ENCODE measurements at regions not wholly inside any gene's neighbourhood (a gene's known extent, or its start where the extent isn't known, plus 50 kb on each side); places are given as distances from the start of the nearest gene placed in this dataset.

DNA sequence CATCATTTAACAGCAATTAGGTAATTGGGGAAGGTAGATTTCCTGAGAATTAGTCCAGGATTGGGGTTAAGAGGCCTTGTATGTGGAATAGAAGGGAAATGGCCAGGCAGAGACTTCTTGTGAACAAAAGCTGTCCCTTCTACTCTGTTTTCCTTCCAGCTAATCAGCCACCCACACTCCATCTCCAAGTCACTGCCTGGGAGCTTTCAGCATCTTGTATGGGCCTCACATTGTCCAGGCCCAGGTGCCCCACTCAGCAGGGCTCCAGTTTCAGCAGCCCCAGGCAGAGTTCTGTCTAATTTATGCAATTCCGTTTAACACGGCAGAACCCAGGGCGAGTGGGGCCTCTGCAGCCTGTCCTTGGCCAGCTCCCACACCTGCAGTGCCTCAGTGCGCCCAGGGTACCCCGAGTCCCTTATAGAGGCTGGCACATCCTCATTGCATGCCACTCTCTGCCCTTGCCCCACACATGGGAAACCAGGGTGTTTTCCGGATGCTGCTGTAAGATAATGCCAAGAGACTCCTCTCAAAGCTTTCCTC, 113.0 kb downstream of the EDN3 start:
- no peak overlapping the region for H3K27ac Mint-ChIP-seq
- H3K36me3 Mint-ChIP-seq: no peaks in the 10 kb centered on the region
- H3K4me3 Mint-ChIP-seq: no peak overlapping the region
- H3K9me3 Mint-ChIP-seq: no peaks in the 10 kb centered on the region
- H3K4me1 Mint-ChIP-seq: no peaks in the 10 kb centered on the region
- DNase-seq: no peak
- H3K27me3 Mint-ChIP-seq: no peaks in the 10 kb centered on the region

DNA sequence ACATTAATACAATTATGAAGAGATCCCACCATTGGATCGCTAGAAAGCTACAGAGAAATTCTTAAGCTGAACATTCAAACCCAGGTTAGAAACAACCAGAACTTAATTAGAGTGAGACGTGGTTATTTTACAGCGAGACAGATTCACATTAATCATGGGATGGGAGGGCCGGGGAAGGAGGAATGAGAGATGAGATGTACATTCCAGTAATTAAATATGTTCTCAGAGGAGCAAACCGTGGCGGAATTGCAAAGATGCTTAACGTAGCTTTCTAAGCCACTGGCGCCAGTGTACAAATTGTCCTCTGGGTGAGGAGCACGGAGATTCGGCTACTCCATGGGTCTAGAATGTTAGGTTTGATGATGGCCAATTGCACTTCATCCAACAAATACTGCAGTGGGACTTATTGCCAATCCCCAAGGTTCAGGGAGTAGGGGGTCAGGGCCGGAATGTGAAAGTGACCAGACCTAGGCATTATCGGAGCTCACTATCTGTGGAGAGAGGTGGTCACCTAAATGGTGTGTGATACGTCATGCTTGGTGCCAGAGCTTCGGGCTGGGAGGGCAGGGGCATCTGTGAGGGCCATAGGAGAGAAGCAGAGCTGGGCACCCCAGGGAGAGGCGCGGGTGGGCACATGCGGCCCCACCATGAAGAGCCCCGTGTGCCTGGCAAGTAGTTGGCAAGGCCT, 114.7 kb downstream of the EDN3 start:
- Mint-ChIP-seq H3K4me3 (no peak overlapping the region), H3K9me3 (no peaks in the 10 kb centered on the region), H3K27me3 (no peaks in the 10 kb centered on the region), H3K4me1 (no peaks in the 10 kb centered on the region), H3K27ac (no peak overlapping the region), H3K36me3 (no peaks in the 10 kb centered on the region)
- no peak for DNase-seq

DNA sequence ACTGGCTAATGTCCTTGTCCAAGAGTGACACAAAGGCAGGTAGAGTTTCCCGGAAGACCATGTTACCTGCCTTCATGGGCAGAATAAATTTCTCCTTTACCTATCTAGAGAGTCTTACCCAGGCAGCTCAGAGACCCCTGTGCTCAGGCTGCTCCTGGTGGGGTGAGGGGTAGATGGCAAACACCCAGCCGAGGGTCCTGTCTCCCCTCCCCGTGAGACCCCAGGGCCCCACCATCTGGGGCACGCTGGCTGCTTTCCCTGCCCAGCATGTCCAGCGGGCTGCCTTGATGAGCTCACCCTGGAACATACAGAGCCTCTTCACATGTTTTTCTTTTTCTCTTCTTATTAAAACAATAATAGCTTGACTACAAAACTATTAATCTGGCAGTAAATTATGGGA, 116.5 kb downstream of the EDN3 start:
- Mint-ChIP-seq H3K9me3 (no peaks in the 10 kb centered on the region), H3K4me1 (no peaks in the 10 kb centered on the region), H3K27ac (no peak overlapping the region), H3K4me3 (no peak overlapping the region), H3K36me3 (no peaks in the 10 kb centered on the region), H3K27me3 (no peaks in the 10 kb centered on the region)
- DNase-seq: no peak

DNA sequence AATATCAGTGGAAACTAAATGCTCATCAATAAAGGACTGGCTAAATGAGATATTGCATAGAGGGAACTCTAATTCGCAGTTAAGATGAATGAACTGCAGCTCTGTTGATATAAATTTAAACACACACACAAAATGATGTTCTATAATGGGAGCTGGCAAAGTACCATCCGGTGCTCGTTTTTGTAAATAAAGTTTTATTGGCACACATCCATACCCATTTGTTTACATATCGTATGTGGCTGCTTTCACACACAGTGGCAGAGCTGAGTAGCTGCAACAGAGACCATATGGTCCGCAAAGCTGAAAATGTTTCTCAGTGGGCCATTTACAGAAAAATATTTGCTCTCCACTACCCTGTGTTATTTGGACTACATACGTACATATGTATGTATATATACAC, 120.7 kb downstream of the EDN3 start:
- Mint-ChIP-seq H3K27ac (no peak overlapping the region), H3K9me3 (no peaks in the 10 kb centered on the region), H3K27me3 (no peaks in the 10 kb centered on the region), H3K36me3 (no peaks in the 10 kb centered on the region), H3K4me1 (no peaks in the 10 kb centered on the region), H3K4me3 (no peak overlapping the region)
- DNase-seq: no peak

DNA sequence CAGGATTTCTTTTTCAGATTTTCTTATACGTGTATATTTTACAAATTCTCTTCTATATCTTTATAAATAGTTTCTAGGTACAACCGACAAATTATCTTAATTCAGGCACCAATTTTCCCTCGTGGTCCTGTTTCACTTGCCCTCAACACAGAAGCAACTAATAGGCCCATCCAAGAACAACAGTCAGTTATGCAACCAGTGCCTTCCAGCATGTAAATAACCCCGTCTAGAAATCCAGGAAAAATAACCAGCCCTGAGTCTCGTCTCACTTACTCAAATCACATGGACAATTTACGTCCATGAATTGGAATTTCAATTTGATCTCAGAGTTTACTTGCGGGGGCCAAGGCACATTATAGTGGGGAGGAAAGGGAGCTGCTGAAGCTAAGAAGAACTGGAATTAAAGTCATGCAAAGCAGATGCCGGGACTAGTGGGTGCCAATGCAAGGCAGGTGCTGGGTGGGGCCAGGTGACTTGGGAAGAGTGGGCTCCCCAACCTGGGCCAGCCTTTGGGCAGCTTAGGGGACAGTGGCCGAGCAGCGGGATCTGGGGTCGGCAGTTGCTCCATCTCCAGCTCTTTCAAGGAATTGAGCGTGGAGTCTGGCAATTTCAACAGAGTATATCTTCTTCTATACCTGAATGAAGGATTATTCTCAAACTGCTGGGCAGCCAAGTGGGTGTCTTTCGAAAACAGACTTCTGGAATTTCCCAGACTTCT, 121.7 kb downstream of the EDN3 start:
- DNase-seq: no peak
- no peaks in the 10 kb centered on the region for H3K36me3 Mint-ChIP-seq
- H3K27me3 Mint-ChIP-seq: no peaks in the 10 kb centered on the region
- H3K4me3 Mint-ChIP-seq: no peak overlapping the region
- H3K27ac Mint-ChIP-seq: no peak overlapping the region
- H3K4me1 Mint-ChIP-seq: no peaks in the 10 kb centered on the region
- H3K9me3 Mint-ChIP-seq: no peaks in the 10 kb centered on the region

DNA sequence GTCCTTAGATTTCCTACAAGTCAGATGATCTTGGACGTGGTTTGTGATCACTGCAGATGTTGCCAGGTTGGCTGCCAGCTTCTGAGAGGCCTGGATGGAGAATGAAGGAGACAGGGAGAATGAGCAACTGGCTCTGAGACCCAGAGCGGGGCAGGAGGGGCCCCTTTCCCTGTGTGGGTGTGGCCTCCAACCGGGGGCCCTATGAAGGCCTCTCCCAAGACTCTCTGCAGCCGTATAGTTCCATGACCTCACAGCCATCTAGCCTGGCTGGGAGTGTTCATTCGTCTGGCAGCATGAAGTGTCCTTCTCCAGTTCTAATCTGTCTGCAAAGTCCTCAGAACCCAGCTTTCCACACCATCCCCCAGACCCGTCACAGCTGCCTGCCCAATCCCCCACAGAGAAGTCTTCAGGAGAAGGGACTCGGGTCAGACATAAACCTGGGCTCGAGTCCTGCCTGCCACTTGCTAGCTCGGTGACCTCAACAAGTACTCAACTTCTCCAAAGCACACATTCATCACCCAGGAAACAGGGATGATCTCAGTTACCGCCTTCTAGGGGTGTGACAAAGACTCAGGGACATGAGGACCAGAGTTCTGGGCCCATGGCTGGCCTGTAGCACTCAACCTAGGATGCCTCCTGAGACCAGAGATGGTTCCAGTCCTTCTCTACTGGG, 122.6 kb downstream of the EDN3 start:
- H3K4me3 Mint-ChIP-seq: no peak overlapping the region

DNA sequence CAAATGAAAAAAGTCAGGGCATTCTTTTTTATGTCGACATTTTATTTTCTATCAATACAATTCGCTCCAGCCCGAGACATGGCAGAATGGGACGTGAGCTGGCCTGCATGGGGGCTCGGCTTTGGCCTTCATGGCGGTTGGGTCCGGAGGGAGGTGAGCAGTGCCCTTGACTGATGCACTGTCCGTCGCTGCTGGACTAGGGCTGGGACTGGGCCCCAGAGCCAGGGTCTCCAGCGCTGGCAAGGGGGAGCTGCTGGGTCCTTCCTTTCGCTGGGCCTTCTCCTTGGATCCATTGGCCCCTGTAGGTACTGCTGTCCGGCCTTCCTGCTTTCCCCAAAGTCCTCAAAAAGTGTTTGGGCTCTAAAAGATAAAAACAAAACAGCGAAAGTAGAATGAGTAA, 124.6 kb downstream of the EDN3 start:
- H3K36me3 Mint-ChIP-seq: no peaks in the 10 kb centered on the region
- H3K4me3 Mint-ChIP-seq: no peak overlapping the region
- H3K9me3 Mint-ChIP-seq: peaks cover 3% of the 10 kb centered on the region
- H3K27me3 Mint-ChIP-seq: no peaks in the 10 kb centered on the region
- H3K4me1 Mint-ChIP-seq: peaks cover 9% of the 10 kb centered on the region
- no peak overlapping the region for H3K27ac Mint-ChIP-seq
- DNase-seq: no peak

More for the DNA sequence above, 122.6 kb downstream of the EDN3 start:
- DNase-seq: no peak
- H3K9me3 Mint-ChIP-seq: no peaks in the 10 kb centered on the region
- no peaks in the 10 kb centered on the region for H3K27me3 Mint-ChIP-seq
- H3K27ac Mint-ChIP-seq: no peak overlapping the region
- no peaks in the 10 kb centered on the region for H3K4me1 Mint-ChIP-seq
- no peaks in the 10 kb centered on the region for H3K36me3 Mint-ChIP-seq

DNA sequence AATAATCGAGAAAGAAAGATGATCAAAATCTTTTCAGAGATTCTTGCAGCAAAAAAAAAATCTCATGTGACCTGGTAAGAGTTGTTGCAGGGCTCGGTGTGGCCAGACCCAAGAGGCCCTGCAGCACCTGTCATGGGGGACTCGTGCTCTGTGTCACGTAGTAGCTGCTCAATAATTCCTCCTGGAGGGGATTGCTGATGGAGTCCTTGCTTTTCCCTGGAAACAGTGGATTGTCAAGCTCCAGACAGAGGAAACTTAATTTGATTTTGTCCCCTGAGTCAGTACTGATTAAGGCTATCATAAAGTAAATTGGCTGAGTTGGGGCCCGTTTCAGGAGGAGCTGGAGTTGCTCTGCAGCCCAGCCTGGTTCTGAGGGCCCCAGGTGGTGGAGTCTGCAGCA, 125.2 kb downstream of the EDN3 start:
- H3K27ac Mint-ChIP-seq: no peak overlapping the region
- no peaks in the 10 kb centered on the region for H3K36me3 Mint-ChIP-seq
- H3K9me3 Mint-ChIP-seq: peaks cover 3% of the 10 kb centered on the region
- H3K27me3 Mint-ChIP-seq: no peaks in the 10 kb centered on the region
- DNase-seq: no peak
- H3K4me1 Mint-ChIP-seq: peaks cover 9% of the 10 kb centered on the region
- no peak overlapping the region for H3K4me3 Mint-ChIP-seq

DNA sequence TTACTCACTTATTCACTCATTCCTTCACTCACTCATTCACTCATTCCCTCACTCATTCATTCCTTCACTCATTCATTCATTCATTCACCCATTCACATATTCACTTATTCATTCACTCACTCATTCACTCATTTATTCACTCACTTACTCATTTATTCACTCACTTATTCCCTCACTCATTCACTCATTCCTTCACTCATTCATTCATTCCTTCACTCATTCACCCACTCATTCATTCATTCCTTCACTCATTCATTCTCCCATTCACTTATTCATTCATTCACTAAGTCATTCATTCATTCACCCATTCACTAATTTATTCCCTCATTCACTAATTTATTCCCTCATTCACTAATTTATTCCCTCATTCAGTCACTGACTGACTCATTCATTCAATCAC, 127.6 kb downstream of the EDN3 start:
- H3K27me3 Mint-ChIP-seq: no peaks in the 10 kb centered on the region
- no peak overlapping the region for H3K4me3 Mint-ChIP-seq
- no peak for DNase-seq
- H3K36me3 Mint-ChIP-seq: no peaks in the 10 kb centered on the region
- H3K27ac Mint-ChIP-seq: no peak overlapping the region
- H3K9me3 Mint-ChIP-seq: peaks cover 3% of the 10 kb centered on the region
- peaks cover 9% of the 10 kb centered on the region for H3K4me1 Mint-ChIP-seq

DNA sequence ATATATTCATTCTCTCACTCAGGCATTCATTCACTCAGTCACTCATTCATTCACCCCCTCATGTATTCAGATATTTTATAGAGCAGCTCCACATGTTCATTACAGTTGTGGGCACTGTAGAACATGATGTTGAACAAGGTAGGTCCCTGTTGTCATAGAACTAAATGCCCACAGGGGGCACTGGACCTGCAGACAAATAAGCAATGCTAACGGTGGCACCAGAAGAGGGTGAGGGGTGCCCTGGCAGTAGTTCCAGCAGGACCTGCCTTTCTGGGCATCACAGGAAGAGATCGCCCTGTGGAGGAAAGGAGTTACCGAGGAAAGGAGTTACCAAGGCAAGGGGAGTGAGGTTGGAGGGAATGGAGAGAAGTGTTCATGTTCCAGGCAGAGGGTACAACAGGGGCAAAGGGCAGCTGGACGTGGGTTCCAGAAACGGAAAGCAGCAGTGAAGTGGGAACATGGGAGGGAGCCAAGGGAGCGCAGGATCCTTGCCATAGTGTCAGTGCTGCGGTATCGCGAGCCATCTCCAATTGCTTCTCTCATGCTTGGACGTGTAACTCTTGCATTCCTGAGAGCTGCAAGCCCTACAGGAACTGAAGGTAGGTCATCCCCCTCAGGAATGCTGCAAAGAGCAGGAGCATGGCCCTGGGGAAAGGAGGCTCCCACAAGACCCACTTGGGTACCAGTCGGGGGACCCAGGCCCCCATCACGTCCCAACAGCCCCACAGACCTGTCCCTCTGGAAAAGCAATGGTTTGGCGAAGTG, 128.2 kb downstream of the EDN3 start:
- peaks cover 9% of the 10 kb centered on the region for H3K4me1 Mint-ChIP-seq

DNA sequence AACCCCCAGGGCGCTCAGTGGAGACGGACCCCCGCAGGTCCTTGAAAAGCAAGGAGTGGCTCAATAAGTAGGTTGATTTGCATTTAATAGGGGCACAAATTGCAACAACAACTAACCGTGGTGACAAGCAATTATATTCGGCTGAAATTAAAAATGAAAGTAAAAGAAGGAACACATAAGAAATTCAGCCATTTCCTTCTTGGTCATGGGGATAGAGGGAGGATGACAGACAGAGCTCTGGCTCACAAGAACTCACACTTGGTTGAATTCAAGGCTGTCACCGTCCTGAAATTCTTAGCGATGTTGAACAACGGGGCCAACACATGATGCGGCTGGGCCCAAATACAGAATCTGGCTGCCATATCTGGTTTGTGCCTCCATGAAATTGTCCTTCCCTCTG, 129.0 kb downstream of the EDN3 start:
- H3K4me3 Mint-ChIP-seq: no peak overlapping the region
- no peaks in the 10 kb centered on the region for H3K36me3 Mint-ChIP-seq
- peaks cover 9% of the 10 kb centered on the region for H3K4me1 Mint-ChIP-seq
- DNase-seq: no peak
- H3K27ac Mint-ChIP-seq: no peak overlapping the region
- H3K9me3 Mint-ChIP-seq: peaks cover 3% of the 10 kb centered on the region
- no peaks in the 10 kb centered on the region for H3K27me3 Mint-ChIP-seq

More for the DNA sequence above, 128.2 kb downstream of the EDN3 start:
- no peak overlapping the region for H3K27ac Mint-ChIP-seq
- H3K9me3 Mint-ChIP-seq: peaks cover 3% of the 10 kb centered on the region
- H3K27me3 Mint-ChIP-seq: no peaks in the 10 kb centered on the region
- no peak overlapping the region for H3K4me3 Mint-ChIP-seq
- no peaks in the 10 kb centered on the region for H3K36me3 Mint-ChIP-seq
- DNase-seq: no peak

DNA sequence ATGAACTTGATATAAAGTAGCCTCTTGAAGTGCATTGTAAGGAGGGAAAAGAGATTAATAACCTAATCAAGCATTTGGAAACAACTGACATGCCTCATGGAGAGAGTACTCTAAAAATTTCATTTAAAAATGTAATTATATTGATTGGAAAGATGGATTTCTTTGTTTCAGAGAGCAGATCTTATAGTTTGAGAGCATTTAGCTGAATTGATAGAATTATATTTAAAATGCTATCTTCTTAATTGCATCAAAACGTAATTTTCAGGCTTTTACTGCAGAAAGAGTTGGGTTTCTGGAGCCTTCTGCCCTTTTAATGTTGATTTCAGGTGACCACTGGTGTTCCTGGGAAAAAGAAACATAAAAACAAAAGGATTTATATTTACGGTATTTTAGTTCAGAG, 130.6 kb downstream of the EDN3 start:
- DNase-seq: no peak
- Mint-ChIP-seq H3K4me3 (no peak overlapping the region), H3K9me3 (peaks cover 3% of the 10 kb centered on the region), H3K27ac (no peak overlapping the region), H3K4me1 (peaks cover 9% of the 10 kb centered on the region), H3K36me3 (no peaks in the 10 kb centered on the region), H3K27me3 (no peaks in the 10 kb centered on the region)

DNA sequence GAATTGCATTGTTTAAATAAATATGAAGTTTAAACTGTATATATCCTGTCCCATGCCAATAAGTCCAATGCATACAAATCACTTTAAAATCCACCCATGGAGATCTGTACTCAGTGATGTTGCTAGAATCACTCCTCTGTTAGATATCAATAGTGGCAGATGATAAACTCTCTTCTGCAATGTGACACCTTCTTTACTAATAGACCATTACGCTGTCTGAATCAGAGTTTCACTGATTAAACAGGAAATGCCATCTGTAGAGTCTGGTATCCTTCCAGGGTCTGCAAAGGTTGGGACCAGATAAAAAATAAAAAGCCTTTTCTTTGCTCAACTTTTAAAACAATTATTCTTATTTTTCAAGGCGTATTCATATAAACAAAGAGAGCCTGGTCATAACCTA, 134.5 kb downstream of the EDN3 start:
- DNase-seq: no peak
- H3K9me3 Mint-ChIP-seq: no peaks in the 10 kb centered on the region
- no peak overlapping the region for H3K4me3 Mint-ChIP-seq
- no peak overlapping the region for H3K27ac Mint-ChIP-seq
- H3K36me3 Mint-ChIP-seq: no peaks in the 10 kb centered on the region
- no peaks in the 10 kb centered on the region for H3K27me3 Mint-ChIP-seq
- H3K4me1 Mint-ChIP-seq: no peaks in the 10 kb centered on the region

DNA sequence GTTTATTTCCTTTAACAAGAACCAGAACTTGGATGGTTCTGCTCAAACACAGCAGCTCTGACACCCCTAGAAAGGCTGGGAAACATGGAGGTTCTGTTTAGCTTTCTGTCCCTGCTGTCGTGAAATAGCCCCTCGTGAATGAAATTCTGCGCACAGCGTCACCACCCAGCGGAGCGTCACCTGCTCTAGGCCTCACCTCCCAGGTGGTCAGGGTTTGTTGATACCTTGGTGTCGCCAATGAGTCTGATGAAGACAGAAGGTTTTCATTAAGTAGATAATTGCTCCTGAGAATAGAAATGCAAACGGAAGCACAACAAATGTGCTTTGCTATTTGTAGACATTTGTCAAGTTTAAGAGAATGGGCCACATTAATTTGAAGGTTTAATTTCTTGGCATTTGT, 135.1 kb downstream of the EDN3 start:
- no peaks in the 10 kb centered on the region for H3K27me3 Mint-ChIP-seq
- no peaks in the 10 kb centered on the region for H3K9me3 Mint-ChIP-seq
- H3K4me1 Mint-ChIP-seq: no peaks in the 10 kb centered on the region
- no peak overlapping the region for H3K27ac Mint-ChIP-seq
- no peak overlapping the region for H3K4me3 Mint-ChIP-seq
- no peaks in the 10 kb centered on the region for H3K36me3 Mint-ChIP-seq
- DNase-seq: no peak

DNA sequence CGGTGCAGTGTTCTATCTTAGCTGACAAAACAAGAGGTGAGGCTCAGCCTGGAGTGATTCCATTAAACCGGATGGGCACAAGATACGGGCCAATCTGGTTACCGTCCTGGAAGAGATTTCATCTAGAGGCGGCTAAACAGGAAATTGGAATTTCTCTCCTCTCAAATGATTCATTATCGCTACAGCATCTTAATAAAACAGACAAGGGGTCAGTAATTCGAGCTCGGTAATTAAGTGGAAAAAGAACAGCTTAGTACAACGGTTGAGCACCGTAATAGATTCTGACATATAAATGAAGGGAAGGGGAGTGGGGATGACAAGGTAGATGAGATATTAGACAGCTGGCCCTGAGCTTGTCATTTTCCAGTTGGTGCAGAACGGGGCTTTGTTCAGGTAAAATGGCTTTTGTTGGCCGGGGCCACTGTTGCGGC, 137.2 kb downstream of the EDN3 start:
- DNase-seq: no peak
- no peaks in the 10 kb centered on the region for H3K9me3 Mint-ChIP-seq

More for the DNA sequence above, 137.2 kb downstream of the EDN3 start:
- Mint-ChIP-seq H3K4me1 (peaks cover 4% of the 10 kb centered on the region), H3K4me3 (no peak overlapping the region), H3K36me3 (no peaks in the 10 kb centered on the region), H3K27ac (no peak overlapping the region), H3K27me3 (peaks cover 8% of the 10 kb centered on the region)
